HG03575 (cell line): ENCODE measurements at regions not wholly inside any gene's neighbourhood (a gene's known extent, or its start where the extent isn't known, plus 50 kb on each side); places are given as distances from the start of the nearest gene placed in this dataset.

Experiments used
- ATAC-seq: cut with Tn5 transposase; IDR thresholded peaks from one replicate; pipeline ENCODE4 v1.9.1; 2021; ENCODE audit not compliant: unreplicated experiment, insufficient number of reproducible peaks, low FRiP score; ENCODE audit errors: extremely low read depth

GRCh38 chrX:15129412-15129811, 140.5 kb downstream of the ASB9 start:
- ATAC-seq: no peak

- ATAC-seq: no peak
Measured at GRCh38 chrX:15128861-15129260, 141.0 kb downstream of the ASB9 start.

DNA sequence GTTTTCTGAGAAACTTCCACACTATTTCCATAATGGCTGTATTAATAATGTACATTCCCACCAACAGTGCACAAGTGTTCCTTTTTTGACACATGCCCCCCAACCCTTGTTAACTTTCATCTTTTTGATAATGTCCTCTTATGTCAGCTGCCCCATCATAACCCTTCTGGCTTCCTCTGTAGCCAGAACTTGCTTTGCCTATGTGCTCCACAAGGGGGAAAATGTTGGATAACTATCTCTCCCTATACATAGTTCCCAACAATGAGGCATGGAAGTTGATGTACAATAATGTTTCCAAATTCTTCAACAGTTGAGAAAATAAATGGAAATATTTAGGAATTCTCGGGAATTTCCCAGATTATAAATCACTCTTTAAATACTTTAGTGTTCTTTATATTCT, 142.9 kb downstream of the ASB9 start:
- no peak for ATAC-seq

DNA sequence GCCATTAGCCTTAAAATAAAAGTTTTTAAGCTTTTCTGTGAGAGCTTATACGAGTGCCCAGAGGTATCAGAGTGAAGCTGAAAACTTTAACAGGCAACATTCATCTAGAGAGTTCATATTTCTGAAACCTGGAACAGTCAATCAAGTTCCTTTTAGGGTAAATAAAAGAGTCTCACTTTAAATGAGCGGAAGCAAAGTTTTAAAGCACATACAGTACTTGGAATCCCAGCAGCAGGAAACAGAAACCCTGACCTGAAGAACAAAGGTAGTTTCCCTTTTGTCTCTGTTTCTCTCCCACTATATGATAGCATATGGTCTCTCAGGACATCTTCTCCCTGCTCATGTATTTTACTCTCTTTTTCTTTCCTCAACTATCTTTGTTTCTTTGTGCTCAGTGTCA, 153.0 kb downstream of the ASB9 start:
- ATAC-seq: no peak

DNA sequence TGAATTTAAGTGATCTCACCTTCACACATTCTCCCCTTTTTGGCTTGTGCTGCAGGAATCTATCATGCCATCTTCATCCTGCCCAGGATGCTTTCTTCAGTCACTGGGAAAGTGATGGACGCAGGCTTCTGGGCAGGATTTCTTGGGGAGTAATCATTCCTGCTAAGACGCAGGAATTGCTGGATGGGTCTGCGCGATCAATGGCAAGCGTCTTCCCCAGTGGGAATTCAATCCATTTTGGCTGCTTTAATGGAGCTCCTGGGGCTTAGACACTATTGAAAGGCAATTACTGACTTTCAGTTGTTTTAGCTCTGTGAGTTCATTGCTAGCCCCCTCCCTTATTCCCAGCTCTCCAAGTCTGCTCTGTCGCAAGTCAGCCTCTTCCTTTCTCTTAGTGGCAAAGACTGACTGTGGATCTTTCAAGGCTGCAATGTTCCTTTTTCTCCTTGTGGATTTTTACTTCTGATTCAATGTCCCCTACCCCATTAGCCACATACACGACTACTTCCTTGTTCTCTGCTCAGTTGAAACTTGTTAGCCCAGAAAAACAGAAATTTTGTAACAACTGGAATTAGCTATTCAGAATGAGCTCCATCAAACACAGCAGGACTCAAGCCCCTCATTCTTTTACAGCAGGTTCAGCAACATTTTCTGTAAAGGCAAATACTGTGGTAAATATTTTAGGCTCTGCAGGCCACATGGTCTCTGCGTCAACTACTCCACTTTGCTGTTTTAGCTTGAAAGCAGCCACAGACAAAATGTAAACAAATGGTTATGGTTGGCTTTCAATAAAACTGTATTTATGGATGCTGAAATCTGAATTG, 154.9 kb downstream of the ASB9 start:
- no peak for ATAC-seq

DNA sequence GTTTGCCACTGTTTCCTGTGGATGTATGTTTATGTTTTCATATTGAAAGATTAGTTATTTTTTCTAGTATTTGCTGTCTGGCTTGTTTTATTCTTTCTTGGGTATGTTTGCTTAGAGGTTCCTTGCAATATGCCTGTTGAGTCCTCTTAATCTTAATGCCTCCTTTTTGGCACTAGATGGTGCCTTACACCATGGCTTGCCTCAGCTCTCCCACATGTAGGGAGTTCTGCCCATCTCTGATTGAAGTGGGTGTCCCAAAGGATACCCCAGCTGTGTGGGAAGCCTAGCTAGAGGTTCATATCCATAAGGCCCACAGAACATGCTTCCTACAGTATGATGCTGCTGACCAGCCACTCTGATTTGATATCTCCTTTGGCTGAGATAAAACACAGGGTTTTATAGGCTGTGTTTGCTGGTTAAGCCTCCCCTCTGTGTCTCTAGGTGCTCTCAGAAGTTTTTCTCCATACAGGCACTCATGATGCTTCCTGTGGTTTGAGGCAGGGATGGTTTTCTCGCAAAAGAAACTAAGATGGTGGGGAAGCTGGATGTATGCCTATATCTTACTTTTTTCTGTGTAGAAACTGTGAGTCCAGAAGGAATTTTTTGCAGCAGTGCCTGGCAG, 162.4 kb downstream of the ASB9 start:
- ATAC-seq: no peak

- no peak for ATAC-seq
Measured at GRCh38 chrX:15098505-15098904, 171.4 kb downstream of the ASB9 start.

GRCh38 chrX:15087747-15088146, 182.1 kb downstream of the ASB9 start:
- ATAC-seq: no peak

GRCh38 chrX:15073313-15073712, 196.6 kb downstream of the ASB9 start:
- ATAC-seq: no peak

DNA sequence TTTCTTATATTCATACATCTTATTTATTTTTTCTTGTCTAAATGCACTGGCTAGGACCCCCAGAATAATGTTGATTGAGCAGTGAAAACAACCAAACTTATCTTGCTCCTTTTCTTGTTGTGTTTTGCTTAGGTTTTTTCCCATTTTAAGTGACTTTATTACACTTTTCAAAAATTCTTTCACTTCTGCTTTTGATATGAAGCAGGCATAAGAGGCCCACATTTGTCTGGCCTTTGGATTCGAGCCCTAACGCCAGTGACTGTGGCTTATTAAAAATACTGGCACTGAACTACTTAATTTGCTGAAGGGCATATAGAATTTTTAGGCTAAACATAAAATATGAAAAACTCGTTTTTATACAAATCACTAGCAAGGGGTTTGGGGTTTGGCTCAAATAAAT, 197.0 kb downstream of the ASB9 start:
- no peak for ATAC-seq

GRCh38 chrX:15072259-15072658, 197.6 kb downstream of the ASB9 start:
- ATAC-seq: no peak

DNA sequence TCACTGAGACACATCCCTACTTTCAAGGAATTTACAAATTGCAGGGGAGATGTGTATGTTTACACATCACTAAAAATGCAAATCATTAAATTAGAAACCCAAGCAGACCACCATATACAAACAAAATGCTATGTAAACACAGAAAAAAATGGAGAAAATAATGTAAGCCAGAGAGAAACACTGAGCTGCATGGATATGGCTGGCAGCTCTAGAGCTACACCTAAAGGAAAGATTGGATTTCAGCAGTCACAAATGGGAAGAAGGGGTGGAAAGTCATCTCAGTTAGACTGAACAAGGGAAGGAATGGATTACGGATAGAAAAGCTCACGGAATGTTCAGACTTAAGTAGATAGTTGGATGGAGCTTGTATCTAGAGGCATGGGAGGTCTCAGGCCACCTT, 186.3 kb downstream of the MOSPD2 start:
- no peak for ATAC-seq

GRCh38 chrX:15056044-15056443, 182.8 kb downstream of the MOSPD2 start:
- no peak for ATAC-seq

DNA sequence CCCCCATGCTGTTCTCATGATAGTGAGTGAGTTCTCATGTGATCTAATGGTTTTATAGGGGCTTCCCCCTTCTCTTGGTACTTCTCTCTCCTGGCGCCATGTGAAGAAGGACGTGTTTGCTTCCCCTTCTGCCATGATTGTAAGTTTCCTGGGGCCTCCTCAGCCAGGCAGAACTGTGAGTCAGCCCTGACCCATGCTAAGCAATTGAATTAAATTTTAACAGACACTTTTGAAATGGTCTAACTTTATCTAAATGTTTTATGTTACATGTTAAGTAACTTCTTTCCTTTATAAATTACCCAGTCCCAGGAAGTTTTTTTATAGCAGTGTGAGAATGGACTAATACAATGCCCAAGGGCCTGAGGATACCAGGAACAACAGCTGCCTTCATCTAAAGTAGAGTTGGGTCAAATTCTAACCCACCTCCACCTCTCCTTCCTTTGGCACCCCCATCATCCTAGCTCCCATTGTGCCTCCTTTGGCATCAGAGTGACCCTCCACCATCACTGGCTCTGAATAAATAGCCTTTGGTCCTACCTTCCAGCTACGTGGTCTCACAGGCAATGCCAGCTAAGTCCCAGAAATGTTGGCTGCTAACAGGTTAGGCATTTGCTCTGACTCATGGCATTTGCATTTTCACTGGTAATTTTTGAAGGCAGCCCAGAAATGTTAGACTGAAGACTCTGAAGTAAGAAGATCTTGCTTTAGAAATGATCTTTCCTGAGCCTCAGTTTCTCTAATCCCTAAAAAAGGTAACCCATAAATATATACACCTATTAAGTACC, 182.1 kb downstream of the MOSPD2 start:
- no peak for ATAC-seq

DNA sequence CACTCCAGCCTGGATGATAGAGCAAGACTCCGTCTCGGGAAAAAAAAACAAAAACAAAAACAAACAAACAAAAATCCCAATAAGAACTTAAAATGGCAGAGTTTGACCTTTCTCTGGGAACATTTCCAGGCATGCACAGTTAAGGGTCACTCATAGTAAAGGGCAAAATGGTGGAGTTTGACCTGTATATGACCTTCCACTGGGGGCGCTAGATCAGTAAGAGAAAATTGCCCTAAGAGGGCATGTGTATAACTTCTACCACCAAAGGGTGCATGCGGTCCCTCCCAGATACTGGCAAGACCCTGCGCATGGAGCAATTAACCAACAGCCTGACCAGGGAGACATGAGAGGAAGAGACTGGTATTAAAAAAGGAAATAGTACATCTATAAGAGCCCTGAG, 177.2 kb downstream of the MOSPD2 start:
- ATAC-seq: no peak

DNA sequence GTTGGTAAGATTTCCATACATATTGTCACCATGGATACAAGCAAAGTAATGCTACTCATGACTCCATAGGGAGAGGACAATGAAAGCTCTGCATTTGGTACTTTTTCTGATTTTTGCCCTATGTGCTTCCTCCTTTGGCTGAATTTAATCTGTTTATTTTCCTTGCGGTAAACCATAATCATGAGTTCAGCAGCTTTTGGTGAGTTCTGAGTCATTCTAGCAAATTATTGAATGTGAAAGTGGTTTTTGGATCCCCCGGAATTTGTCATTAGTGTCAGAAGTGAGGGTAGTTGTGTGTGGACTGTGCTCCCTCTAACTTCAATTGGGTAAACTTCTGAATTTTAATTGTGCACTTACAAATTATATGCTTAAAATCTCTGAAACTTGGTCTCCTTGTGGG, 170.3 kb downstream of the MOSPD2 start:
- no peak for ATAC-seq

- ATAC-seq: no peak
Measured at GRCh38 chrX:15033917-15034316, 160.7 kb downstream of the MOSPD2 start.

DNA sequence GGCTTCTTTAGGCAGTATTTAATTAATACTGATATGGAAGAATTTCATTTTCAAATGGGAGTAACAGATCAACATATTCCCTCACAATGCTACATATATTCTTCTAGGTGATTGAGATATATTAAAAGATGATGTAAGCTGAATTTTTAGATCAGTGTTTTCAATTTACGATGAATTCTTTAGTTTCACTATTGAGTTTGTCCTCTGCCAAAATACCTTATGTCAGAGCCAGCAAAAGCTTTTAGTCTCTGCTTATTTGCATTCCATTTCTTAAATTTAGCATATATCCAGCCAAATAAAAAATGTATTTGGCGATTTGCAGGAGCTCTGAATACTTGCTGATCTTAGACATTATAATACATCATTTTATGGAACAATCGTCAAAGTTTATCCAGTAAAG, 144.3 kb downstream of the MOSPD2 start:
- ATAC-seq: no peak

- ATAC-seq: no peak
Measured at GRCh38 chrX:15016051-15016450, 142.8 kb downstream of the MOSPD2 start.

- no peak for ATAC-seq
Measured at GRCh38 chrX:15014281-15014680, 141.1 kb downstream of the MOSPD2 start.
